RWPE1 (cell line): ENCODE measurements at regions not wholly inside any gene's neighbourhood (a gene's known extent, or its start where the extent isn't known, plus 50 kb on each side); places are given as distances from the start of the nearest gene placed in this dataset.

Experiments used
- CTCF ChIA-PET: fragments of 350-600 bp; sonication (Branson Sonifier 250); formaldehyde crosslinking; extraction: SDS; loops from one replicate; lab custom pipeline; 2021; lab: Yijun Ruan, JAX
- POLR2A ChIA-PET: fragments of 400-600 bp; formaldehyde crosslinking; extraction: SDS; loops from one replicate; lab custom pipeline; 2020; ENCODE audit warnings: antibody characterized with exemption; ENCODE audit not compliant: low non-redundant PET; lab: Yijun Ruan, JAX
- DNase-seq: peaks from one replicate; pipeline ENCODE4 v3.0.0; 2012; ENCODE audit warnings: low spot score
- H3K27ac ChIP-seq: fragments of 450-650 bp; 2 replicates; pipeline ENCODE4 v1.5.1; 2017
- CTCF ChIP-seq: fragments of 450-650 bp; conservative IDR thresholded peaks from 2 replicates; pipeline ENCODE4 v1.5.1; 2017; ENCODE audit warnings: low read depth, mild to moderate bottlenecking

GRCh38 chr1:189686288-189686687 lies 791.4 kb downstream of the BRINP3 start:
- DNase-seq, result no peak
- no peak overlapping the region for H3K27ac ChIP-seq
- POLR2A ChIA-PET, result no interaction called here
- no peak for TF ChIP-seq CTCF
- CTCF ChIA-PET, result no interaction called here

DNA sequence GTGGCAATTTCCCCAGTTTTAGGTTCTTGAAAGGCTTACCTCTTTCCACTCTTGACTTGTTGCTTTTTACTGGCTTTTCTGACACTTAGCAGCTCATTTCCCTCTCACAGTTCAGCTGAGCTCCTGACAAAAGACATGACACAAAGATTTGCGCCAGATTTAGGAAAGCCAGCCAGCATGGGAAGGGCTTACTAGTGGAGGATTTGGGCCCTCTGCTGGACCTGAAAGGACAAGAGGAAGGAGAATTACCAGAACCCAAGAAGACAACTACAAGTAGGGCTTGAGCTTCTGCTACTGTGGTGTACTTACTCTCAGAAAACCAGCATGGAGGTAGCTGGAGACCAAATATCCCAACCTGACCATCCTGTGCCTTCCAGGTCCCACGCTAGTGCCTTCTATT lies 784.5 kb downstream of the BRINP3 start:
- TF ChIP-seq CTCF, result no peak
- CTCF ChIA-PET, result interaction anchor here (0.6 to 1.0 kb wide), 2 partner anchors 16 to 168 kb away, joined by 3 read pairs; no protein-coding TSS in a partner anchor
- POLR2A ChIA-PET, result no interaction called here
- DNase-seq, result no peak
- H3K27ac ChIP-seq, result no peak overlapping the region

- H3K27ac ChIP-seq, result no peak overlapping the region
- ChIA-PET CTCF (interaction anchor here (0.7 to 0.8 kb wide), 2 partner anchors 724 to 914 kb away, joined by 3 to 7 read pairs; no protein-coding TSS in a partner anchor), POLR2A (no interaction called here)
- no peak for TF ChIP-seq CTCF
- no peak for DNase-seq
These were observed 781.4 kb downstream of the BRINP3 start for GRCh38 chr1:189696297-189696696.

DNA sequence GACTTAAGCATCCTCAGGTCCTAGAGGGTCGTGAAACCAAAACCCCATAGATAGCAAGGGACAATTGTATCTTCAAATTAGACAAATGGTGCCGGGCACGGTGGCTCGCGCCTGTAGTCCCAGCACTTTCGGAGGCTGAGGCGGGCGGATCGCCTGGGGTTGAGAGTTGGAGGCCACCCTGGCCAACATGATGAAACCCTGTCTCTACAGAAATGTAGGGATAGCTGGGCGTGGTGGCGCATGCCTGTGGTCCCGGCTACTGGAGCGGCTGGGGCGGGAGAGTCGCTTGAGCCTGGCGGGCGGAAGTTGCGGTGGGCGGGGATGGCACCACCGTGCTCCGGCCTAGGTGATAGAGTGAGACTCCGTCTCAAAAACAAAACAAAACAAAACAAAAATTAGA lies 780.6 kb downstream of the BRINP3 start:
- no peak for DNase-seq
- TF ChIP-seq CTCF, result no peak
- CTCF ChIA-PET, result interaction anchor here (0.7 to 0.8 kb wide), 2 partner anchors 725 to 915 kb away, joined by 3 to 7 read pairs; no protein-coding TSS in a partner anchor
- POLR2A ChIA-PET, result no interaction called here
- no peak overlapping the region for H3K27ac ChIP-seq

DNA sequence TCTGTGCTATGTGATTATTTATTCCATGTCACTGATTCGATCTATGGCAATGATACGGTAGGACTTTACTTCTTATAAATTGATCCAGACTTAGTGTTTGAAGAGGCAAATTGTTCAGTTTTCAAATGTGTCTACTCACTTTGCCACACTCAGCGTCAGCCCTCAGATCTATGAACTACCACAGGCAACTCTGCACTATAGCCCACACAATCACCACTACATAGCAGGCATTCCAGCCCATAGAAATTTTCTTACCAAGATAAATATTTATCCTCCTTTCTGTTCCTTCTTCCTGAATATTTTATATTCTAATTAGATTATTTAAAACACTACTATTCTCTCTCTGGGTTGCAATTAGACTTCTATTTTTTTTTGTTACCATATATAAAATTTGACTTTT lies 776.1 kb downstream of the BRINP3 start:
- DNase-seq, result no peak
- ChIA-PET POLR2A (no interaction called here), CTCF (no interaction called here)
- no peak overlapping the region for H3K27ac ChIP-seq
- no peak for TF ChIP-seq CTCF

DNA sequence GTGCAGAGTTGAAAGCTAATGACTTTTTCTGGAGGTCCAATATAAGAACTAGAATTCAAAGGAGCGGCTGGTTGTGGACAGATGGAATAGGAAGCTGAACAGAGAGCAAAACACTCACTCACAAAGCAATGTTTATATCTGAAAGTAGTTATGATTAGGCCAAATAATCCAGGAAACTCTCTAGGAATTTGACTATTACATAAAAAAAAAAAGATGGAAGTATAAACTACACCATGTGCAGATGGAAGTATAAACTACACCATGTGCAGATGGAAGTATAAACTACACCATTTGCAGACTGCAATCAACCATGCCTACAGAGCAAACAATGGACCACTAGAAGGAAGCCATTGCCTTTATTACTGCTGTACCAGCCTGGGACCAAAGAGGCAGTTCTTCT lies 771.1 kb downstream of the BRINP3 start:
- ChIA-PET POLR2A (no interaction called here), CTCF (no interaction called here)
- H3K27ac ChIP-seq, result no peak overlapping the region
- DNase-seq, result no peak
- TF ChIP-seq CTCF, result no peak
